CD14-positive monocyte (primary cell): ENCODE measurements at regions not wholly inside any gene's neighbourhood (a gene's known extent, or its start where the extent isn't known, plus 50 kb on each side); places are given as distances from the start of the nearest gene placed in this dataset.

ENCODE experiments used
- DNase-seq, 3 donors: peaks; one replicate each; pipeline ENCODE4 v3.0.0-alpha.2; 2011 to 2022
- H2AFZ ChIP-seq: 2 replicates; pipeline ENCODE4 v1.6.0; 2012; ENCODE audit warnings: mild to moderate bottlenecking, low read depth, low read length, inconsistent platforms; ENCODE audit not compliant: insufficient read depth, poor library complexity, severe bottlenecking
- H3K27ac ChIP-seq, 2 donors: 1 replicate in 1 of 2; 2 replicates in 1 of 2; pipeline ENCODE4 v1.5.1; 2012 to 2013; ENCODE audit warnings: low read length in 2 of 2, control low read depth in 1 of 2, inconsistent platforms in 1 of 2, low read depth in 1 of 2, mild to moderate bottlenecking in 1 of 2
- H3K27me3 ChIP-seq, 2 donors: one replicate each; pipeline versions ENCODE4 v1.6.0 to v1.6.1; 2011 to 2013; ENCODE audit warnings: low read length in 2 of 2; ENCODE audit not compliant: control insufficient read depth in 2 of 2, insufficient read depth in 2 of 2
- H3K36me3 ChIP-seq, 2 donors: replicated peaks in 1 of 2; 1 replicate in 1 of 2; 2 replicates in 1 of 2; pipeline versions ENCODE4 v1.5.1 to v1.6.1; 2012 to 2013; ENCODE audit warnings: low read length in 2 of 2, control low read depth in 1 of 2, inconsistent platforms in 1 of 2, mild to moderate bottlenecking in 1 of 2; ENCODE audit not compliant: insufficient read depth in 2 of 2, control insufficient read depth in 1 of 2
- H3K4me1 ChIP-seq, 2 donors: 1 replicate in 1 of 2; 2 replicates in 1 of 2; pipeline versions ENCODE4 v1.5.1 to v1.6.1; 2012 to 2013; ENCODE audit warnings: low read length in 2 of 2, control low read depth in 1 of 2, inconsistent platforms in 1 of 2, mild to moderate bottlenecking in 1 of 2, moderate library complexity in 1 of 2; ENCODE audit not compliant: insufficient read depth in 2 of 2, control insufficient read depth in 1 of 2
- H3K4me2 ChIP-seq: replicated peaks from 2 replicates; pipeline ENCODE3; 2012; ENCODE audit warnings: low read length, moderate library complexity, mild to moderate bottlenecking; ENCODE audit not compliant: poor library complexity, severe bottlenecking; ENCODE audit errors: extremely low read depth
- H3K4me3 ChIP-seq, 3 experiments: fragments of 200-600 bp in 1 of 3; sonication (generic) in 1 of 3; replicated peaks in 1 of 3; 1 replicate in 2 of 3; 2 replicates in 1 of 3; pipeline ENCODE4 v1.5.1; 2011 to 2013; ENCODE audit warnings: low read length in 3 of 3, mild to moderate bottlenecking in 3 of 3, control low read depth in 2 of 3, low read depth in 2 of 3, inconsistent platforms in 1 of 3, moderate library complexity in 1 of 3
- H3K79me2 ChIP-seq: 2 replicates; pipeline ENCODE4 v1.6.0; 2012; ENCODE audit warnings: mild to moderate bottlenecking, control low read depth, inconsistent platforms, low read length, moderate library complexity; ENCODE audit not compliant: insufficient read depth
- H3K9ac ChIP-seq: 2 replicates; pipeline ENCODE4 v1.6.0; 2017; ENCODE audit warnings: low read length, mild to moderate bottlenecking; ENCODE audit not compliant: insufficient read depth, poor library complexity, severe bottlenecking
- H3K9me3 ChIP-seq, 2 donors: replicated peaks in 1 of 2; 1 replicate in 1 of 2; 2 replicates in 1 of 2; pipeline versions ENCODE4 v1.5.1 to v1.6.1; 2012 to 2013; ENCODE audit warnings: low read length in 2 of 2, control low read depth in 1 of 2; ENCODE audit not compliant: control insufficient read depth in 1 of 2, insufficient read depth in 1 of 2
- H4K20me1 ChIP-seq: 2 replicates; pipeline ENCODE4 v1.6.0; 2012; ENCODE audit warnings: mild to moderate bottlenecking, low read length, control low read depth, moderate library complexity; ENCODE audit not compliant: insufficient read depth
- H3K27ac Mint-ChIP-seq, 7 donors: one replicate each; pipeline ENCODE4 v1.8.0; 2020; ENCODE audit warnings: mild to moderate bottlenecking in 7 of 7, mixed read lengths in 7 of 7, moderate library complexity in 6 of 7, inconsistent platforms in 2 of 7
- H3K27me3 Mint-ChIP-seq, 3 donors: one replicate each; pipeline ENCODE4 v1.8.0; 2021 to 2022; ENCODE audit warnings: low read depth in 3 of 3, mild to moderate bottlenecking in 3 of 3, mixed read lengths in 3 of 3, moderate library complexity in 3 of 3, inconsistent platforms in 1 of 3
- H3K36me3 Mint-ChIP-seq, 2 donors: one replicate each; pipeline ENCODE4 v1.8.0; 2020; ENCODE audit warnings: mixed read lengths in 2 of 2, inconsistent platforms in 1 of 2, mild to moderate bottlenecking in 1 of 2
- H3K4me1 Mint-ChIP-seq: one replicate; pipeline ENCODE4 v1.8.0; 2020; ENCODE audit warnings: mild to moderate bottlenecking, mixed read lengths
- H3K4me3 Mint-ChIP-seq, 2 donors: one replicate each; pipeline ENCODE4 v1.8.0; 2020; ENCODE audit warnings: mild to moderate bottlenecking in 2 of 2, mixed read lengths in 2 of 2, moderate library complexity in 1 of 2
- H3K9me3 Mint-ChIP-seq, 7 donors: one replicate each; pipeline ENCODE4 v1.8.0; 2020 to 2022; ENCODE audit warnings: mixed read lengths in 7 of 7, mild to moderate bottlenecking in 6 of 7, moderate library complexity in 6 of 7, inconsistent platforms in 2 of 7
- WGBS: methylation state at CpG from one replicate; pipeline ENCODE4 v1.1.5; 2013; ENCODE audit warnings: missing lambda C conversion rate; ENCODE audit not compliant: insufficient coverage; 5-methylcytosine and 5-hydroxymethylcytosine counted together
- intact Hi-C, 2 donors: fragments of 100-400 bp; cut with micrococcal nuclease; formaldehyde crosslinking; loops; one replicate each; pipeline versions ENCODE4 v1.15.0 to v1.15.1; 2023
- TF ChIP-seq, protein P1 (sequence below): fragments of 200-600 bp; IDR thresholded peaks from one replicate; pipeline ENCODE4 v1.8.0; 2022; ENCODE audit warnings: antibody characterized with exemption, mild to moderate bottlenecking

DNA sequence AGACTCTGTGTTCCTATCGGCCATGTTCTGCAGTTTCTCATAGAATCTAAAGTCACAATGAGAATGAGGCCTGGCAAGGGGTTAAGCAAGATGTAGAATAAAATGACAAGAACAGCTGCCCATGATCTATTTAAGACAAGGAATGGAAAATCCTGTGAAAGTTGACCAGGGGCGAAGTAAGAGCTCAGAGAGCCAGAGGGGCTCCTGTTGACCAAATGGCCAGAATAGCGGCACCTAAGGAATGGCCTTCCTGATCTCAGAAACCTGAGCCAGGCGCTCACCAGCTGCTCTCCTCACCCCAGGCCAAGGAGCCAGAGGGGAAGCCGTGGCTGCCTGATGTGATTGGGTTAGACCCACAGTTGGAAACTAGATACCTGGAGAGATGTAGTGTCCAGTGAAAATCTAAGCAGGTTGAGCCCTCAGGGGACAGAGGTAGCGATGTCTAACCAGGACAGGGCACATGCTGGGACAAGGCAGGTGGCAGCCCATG lies 106.1 kb upstream of the NDN start:
- WGBS = 87% methylated on average over 3 of the region's 6 CpGs
- Mint-ChIP-seq H3K27me3 (no peaks in the 10 kb centered on the region), H3K4me1 (no peaks in the 10 kb centered on the region), H3K9me3 (peaks cover 10 to 29% (median 15%) of the 10 kb centered on the region in 7 donors), H3K4me3 (no peak overlapping the region), H3K27ac (peak overlapping the region in 2 of 7 donors; percentile 24 to 29), H3K36me3 (no peaks in the 10 kb centered on the region)
- H3K4me3 ChIP-seq = no peak overlapping the region
- H2AFZ ChIP-seq = no peak overlapping the region
- no peaks in the 10 kb centered on the region for H3K4me1 ChIP-seq
- TF ChIP-seq, protein P1, sequence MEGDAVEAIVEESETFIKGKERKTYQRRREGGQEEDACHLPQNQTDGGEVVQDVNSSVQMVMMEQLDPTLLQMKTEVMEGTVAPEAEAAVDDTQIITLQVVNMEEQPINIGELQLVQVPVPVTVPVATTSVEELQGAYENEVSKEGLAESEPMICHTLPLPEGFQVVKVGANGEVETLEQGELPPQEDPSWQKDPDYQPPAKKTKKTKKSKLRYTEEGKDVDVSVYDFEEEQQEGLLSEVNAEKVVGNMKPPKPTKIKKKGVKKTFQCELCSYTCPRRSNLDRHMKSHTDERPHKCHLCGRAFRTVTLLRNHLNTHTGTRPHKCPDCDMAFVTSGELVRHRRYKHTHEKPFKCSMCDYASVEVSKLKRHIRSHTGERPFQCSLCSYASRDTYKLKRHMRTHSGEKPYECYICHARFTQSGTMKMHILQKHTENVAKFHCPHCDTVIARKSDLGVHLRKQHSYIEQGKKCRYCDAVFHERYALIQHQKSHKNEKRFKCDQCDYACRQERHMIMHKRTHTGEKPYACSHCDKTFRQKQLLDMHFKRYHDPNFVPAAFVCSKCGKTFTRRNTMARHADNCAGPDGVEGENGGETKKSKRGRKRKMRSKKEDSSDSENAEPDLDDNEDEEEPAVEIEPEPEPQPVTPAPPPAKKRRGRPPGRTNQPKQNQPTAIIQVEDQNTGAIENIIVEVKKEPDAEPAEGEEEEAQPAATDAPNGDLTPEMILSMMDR = no peak
- H3K9ac ChIP-seq = no peak overlapping the region
- H3K4me2 ChIP-seq = no peak overlapping the region
- intact Hi-C loops = no loop called here
- H3K27ac ChIP-seq = no peak overlapping the region
- H3K9me3 ChIP-seq = peaks cover 25 to 41% of the 10 kb centered on the region in 2 donors
- H3K36me3 ChIP-seq = no peaks in the 10 kb centered on the region
- no peak for DNase-seq
- H3K27me3 ChIP-seq = no peaks in the 10 kb centered on the region
- no peaks in the 10 kb centered on the region for H4K20me1 ChIP-seq
- H3K79me2 ChIP-seq = no peaks in the 10 kb centered on the region

DNA sequence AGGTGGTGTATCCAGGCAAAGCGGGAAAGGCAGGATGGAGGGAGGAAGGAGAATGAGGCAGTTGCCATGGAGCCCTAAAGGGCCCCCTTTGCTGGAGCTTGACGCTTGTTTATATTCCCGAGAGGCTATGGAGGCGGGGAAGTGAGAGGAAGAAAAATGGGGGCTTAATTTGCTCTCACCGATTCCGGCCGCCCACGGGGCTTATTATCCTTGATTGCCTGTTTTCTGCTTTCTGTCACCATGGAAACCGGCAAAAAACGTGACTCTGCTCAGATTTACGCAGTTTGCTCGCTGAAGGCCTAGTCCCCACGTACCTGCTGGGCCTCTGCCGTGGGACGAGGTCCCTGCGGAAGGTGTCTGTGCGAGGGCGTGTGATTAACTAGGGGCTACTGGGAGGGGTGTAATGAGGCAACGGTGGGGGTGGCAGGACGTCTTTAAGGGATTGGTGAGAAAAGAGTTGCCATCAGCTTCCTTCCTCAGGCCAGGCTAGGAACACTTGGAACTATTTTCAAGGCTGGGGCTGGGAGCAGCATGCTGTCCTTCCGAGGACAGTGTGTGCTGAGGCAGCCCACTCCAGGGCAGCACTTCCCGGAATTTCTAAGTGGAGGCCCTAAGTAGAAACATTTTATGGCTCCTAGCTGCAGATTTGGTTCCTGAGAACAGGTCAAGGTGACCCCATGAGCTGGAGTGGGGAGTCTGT lies 110.8 kb upstream of the NDN start:
- Mint-ChIP-seq H3K4me1 (no peaks in the 10 kb centered on the region), H3K4me3 (no peak overlapping the region), H3K27me3 (no peaks in the 10 kb centered on the region), H3K9me3 (peaks cover 14 to 42% (median 24%) of the 10 kb centered on the region in 7 donors), H3K27ac (peak overlapping the region in 1 of 7 donors; percentile 5), H3K36me3 (no peaks in the 10 kb centered on the region)
- no peak for DNase-seq
- H4K20me1 ChIP-seq = no peaks in the 10 kb centered on the region
- intact Hi-C loops = no loop called here
- 69% methylated on average over 22 of the region's 22 CpGs for WGBS
- H3K27ac ChIP-seq = no peak overlapping the region
- H3K9me3 ChIP-seq = peaks cover 42 to 44% of the 10 kb centered on the region in 2 donors
- no peak overlapping the region for H2AFZ ChIP-seq
- no peak overlapping the region for H3K9ac ChIP-seq
- no peaks in the 10 kb centered on the region for H3K27me3 ChIP-seq
- no peaks in the 10 kb centered on the region for H3K36me3 ChIP-seq
- no peak overlapping the region for H3K4me3 ChIP-seq
- no peaks in the 10 kb centered on the region for H3K4me1 ChIP-seq
- TF ChIP-seq, protein P1 = no peak
- no peak overlapping the region for H3K4me2 ChIP-seq
- no peaks in the 10 kb centered on the region for H3K79me2 ChIP-seq
